Erythroblast (primary cell): ENCODE measurements at regions not wholly inside any gene's neighbourhood (a gene's known extent, or its start where the extent isn't known, plus 50 kb on each side); places are given as distances from the start of the nearest gene placed in this dataset.

Experiments
- GATA1 ChIP-seq: IDR thresholded peaks from 2 replicates; pipeline ENCODE4 v1.6.1; 2011; ENCODE audit warnings: low read depth, mild to moderate bottlenecking, control low read depth, low read length, moderate library complexity
- POLR2A ChIP-seq: IDR thresholded peaks from 2 replicates; pipeline ENCODE4 v1.6.1; 2011; ENCODE audit warnings: mild to moderate bottlenecking, low read length

- no peak for TF ChIP-seq POLR2A
- no peak for TF ChIP-seq GATA1
These were observed 1368.1 kb downstream of the EFNB2 start for GRCh38 chr13:105167385-105167784.
